GM21390 (cell line): ENCODE measurements at regions not wholly inside any gene's neighbourhood (a gene's known extent, or its start where the extent isn't known, plus 50 kb on each side); places are given as distances from the start of the nearest gene placed in this dataset.

Experiments used
- ATAC-seq: cut with Tn5 transposase; IDR thresholded peaks from one replicate; pipeline ENCODE4 v1.9.1; 2021; ENCODE audit not compliant: unreplicated experiment

GRCh38 chr5:6806668-6807067 is 93.4 kb downstream of the TENT4A start:
- ATAC-seq, result no peak

GRCh38 chr5:6808462-6808861 is 95.2 kb downstream of the TENT4A start:
- ATAC-seq, result no peak

DNA sequence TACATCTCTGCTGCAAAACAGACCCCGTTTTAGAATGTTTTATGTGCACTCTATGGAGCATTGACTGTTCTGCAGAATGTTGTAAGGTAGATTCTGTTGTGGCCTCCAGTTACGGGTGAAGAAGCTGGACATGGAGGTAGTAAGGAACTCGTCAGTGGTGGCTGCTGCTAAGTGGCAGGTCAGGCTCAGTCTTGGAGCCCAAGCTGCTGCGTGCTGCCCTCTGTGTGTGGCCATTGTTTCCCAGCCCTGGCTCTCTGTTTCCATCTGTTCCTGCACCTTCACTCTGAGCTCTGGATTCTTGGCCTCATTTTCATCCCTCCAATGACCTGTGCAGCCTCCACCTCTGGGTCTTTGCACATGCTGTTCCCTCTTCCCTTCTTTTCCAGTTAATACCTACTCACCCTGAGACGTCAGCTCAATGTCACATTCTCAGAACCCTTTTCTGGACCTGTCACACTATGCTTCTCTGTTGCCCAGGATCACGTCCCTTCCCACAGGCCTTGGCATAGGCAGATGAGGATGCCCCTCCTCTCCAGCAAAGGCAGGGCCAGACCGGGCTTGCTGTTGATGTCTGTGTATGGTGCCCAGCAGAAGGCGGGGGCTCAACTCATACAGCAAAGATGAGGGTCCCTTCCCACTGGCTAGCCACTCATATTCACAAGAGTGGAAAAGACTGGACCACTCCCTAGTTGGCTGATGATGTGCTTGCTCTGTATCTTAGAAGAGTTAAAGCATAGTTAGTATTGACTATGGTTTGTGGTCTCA is 97.6 kb downstream of the TENT4A start:
- no peak for ATAC-seq

- ATAC-seq, result no peak
These were observed 98.9 kb downstream of the TENT4A start for GRCh38 chr5:6812091-6812490.

GRCh38 chr5:6812800-6813731 is 99.8 kb downstream of the TENT4A start:
- no peak for ATAC-seq

DNA sequence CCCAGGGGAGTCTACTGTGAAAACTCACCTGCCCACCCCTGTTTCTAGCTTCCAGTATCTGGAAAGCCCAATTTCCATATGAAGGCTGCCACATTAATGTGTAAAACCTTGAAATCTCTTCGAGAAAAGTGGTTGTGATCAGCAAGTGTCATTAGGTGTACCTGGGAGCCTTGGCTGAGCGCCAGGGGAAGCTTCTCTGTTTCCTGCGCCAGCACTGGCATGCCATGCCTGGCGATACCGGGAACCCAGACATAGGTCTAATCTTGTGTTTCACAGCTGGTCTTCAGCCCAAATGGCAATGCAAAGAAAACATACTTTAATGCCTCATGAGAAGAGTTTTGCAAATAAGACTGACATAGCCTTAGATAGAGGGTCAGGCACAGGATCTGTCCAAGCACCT is 101.6 kb downstream of the TENT4A start:
- no peak for ATAC-seq

DNA sequence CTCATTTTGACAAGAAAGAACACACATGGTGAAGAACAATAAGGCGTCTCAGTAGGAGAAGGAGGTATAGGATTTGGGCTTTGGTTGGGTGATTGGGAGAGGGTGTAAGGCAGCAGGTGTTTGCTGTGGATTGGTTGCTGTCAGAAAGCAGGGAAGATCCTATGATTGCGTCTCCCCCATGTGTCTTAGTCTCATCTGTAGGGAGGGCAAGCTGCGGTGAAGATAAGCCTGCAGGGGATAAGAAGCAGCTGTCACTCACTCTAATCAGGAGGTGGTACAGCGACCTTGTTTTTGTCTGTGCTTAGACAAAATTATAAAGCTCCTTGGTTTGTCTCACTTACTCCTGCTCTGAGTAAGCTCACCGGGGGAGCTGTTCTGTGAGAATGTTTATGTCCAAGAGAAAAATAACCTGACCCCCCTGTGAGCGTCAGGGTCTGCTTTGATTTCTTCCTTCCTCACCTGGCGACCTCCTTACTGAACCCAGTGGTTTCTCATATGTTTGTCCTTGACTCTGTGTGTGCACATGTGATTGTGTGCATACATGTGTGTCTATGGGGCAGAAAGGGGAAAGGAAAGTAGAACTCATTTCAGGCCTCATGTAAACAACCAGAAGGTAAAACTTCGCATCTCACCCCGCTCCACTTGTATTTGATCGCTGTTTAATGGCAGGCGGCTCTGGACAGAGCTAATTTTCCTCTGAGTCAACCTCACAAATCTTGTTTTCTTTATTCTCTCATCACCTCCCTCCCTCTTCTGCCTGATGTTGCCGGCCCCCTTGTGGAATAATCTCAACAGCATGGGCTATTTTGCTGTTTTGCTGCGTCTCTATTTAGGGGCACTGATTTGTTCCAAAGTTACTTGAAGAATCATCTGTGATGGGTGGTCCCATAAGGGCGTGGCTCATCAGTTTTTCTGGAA is 105.6 kb downstream of the TENT4A start:
- ATAC-seq, result no peak

DNA sequence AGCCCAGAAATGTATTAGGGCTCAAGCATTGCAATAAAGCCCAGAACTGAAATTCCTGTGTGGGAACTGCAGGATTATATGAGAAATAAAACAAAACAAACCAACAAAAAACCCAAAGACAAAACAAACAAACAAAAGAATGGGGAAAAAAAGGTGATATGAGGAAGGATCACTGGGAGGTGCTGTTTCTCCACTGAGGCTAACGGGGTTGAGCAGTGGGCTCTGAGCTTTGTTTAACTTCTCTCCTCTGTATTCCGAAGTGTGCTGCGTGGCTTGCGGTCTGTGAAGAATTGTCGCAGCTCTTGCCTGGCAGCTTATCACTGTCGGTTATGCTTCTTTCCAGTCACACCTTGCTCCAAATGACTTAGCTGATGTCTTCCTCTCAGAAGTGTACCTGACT is 106.3 kb downstream of the TENT4A start:
- ATAC-seq, result no peak

GRCh38 chr5:6820851-6821479 is 107.7 kb downstream of the TENT4A start:
- peak; percentile 76 for ATAC-seq

DNA sequence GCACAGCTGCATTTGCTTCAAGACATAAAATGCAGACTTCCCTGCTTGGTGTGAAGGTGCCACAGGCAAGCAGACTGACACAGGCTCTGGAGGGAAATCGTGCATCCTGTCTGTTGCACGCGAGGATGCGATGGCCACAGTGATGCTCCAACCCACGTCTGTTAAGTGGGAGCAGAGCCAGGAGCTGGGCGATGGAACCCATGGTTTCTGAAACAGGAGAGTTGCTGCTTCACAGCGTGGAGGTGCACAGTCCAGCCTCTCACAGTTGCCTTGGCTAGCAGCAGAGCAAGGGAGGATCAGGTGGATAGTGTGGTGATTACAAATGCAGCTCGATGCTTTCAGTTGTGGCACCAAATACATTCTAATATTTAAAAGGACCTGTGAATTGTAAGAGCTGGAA is 108.8 kb downstream of the TENT4A start:
- no peak for ATAC-seq

DNA sequence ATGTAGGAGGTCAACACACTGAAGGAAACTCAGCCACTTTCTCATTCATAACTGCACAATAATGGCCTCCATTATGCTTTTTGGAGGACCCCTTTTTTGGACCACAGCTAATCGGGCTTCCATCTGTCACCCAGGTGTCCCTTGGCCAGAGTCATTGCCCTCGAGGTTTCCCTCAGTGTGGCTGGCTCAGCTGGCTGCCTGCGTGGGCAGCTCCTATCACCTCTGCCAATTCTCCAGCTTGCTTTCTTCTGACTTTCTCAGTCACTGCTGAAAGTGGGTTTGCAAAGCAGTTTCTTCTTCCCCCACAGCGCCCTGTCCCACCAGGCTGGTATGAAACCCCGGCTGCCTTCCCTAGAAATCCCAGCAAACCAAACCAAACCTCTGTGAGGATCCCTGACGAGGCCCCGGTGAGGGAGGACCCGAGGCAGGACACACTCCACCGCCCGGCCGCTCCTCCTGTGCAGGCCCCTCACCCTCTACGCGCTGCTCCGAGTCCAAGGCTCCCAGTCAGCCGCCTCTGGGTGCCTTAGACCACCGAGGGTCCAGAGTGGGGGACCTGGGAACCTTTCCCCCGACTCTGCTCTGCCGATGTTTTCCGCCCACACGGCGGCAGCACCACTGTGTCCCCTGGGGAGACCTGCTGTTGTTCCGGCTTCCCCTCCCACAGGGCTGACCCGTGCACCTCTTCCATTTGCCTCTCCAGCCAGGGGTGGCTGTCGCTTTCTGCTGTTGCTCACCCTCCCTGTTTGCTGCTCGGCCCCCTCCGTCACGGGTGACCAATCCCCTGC is 109.5 kb downstream of the TENT4A start:
- no peak for ATAC-seq

- ATAC-seq, result no peak
These were observed 110.8 kb downstream of the TENT4A start for GRCh38 chr5:6823996-6824395.

- ATAC-seq, result no peak
These were observed 112.5 kb downstream of the TENT4A start for GRCh38 chr5:6825678-6826244.

- no peak for ATAC-seq
These were observed 113.5 kb downstream of the TENT4A start for GRCh38 chr5:6826756-6827155.

- peak; percentile 68 for ATAC-seq
These were observed 114.4 kb downstream of the TENT4A start for GRCh38 chr5:6827526-6828219.

- peak; percentile 75 for ATAC-seq
These were observed 116.0 kb downstream of the TENT4A start for GRCh38 chr5:6829150-6829784.

DNA sequence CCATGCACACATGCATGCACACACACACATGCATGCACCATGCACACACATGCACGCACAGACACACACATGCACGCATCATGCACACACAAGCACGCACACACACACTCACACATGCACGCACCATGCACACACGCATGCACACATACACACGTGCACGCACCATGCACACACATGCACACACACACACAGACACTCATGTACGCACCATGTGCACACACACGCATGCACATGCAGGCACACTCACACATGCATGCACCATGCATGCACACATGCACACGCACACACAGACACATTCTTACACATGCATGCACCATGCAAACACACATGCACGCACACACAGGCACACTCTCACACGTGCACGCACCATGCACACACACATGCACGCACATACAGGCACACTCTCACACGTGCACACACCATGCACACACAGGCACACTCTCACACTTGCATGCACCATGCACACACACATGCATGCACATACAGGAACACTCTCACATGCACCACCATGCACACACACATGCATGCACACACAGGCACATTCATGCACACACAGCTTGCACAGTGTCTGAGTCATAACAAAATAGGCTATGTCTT is 117.5 kb downstream of the TENT4A start:
- no peak for ATAC-seq
